PC-3 (cell line): ENCODE measurements at regions not wholly inside any gene's neighbourhood (a gene's known extent, or its start where the extent isn't known, plus 50 kb on each side); places are given as distances from the start of the nearest gene placed in this dataset.

Experiments used
- ATAC-seq: fragments of 200-7000 bp; cut with Tn5 transposase; 2 replicates; pipeline ENCODE4 v1.9.1; 2020; ENCODE audit warnings: mild to moderate bottlenecking, moderate library complexity
- BruUV-seq: library from RNA; stranded (reverse); fragments of 400-500 nt; replicated peaks from 2 replicates; lab custom pipeline; 2021; lab: Mats Ljungman, UMichigan
- CTCF ChIA-PET: fragments of 300-600 bp; sonication (Branson Sonifier 250); formaldehyde crosslinking; loops from one replicate; lab custom pipeline; 2022; ENCODE audit warnings: antibody characterized with exemption; lab: Charles Lee
- POLR2A ChIA-PET: fragments of 300-600 bp; sonication (Branson Sonifier 250); formaldehyde crosslinking; loops from one replicate; lab custom pipeline; 2022; ENCODE audit warnings: antibody characterized with exemption; ENCODE audit not compliant: unreplicated experiment; lab: Charles Lee
- DNase-seq: peaks from one replicate; pipeline ENCODE4 v3.0.0-alpha.2; 2015
- H2AFZ ChIP-seq: fragments of 300-600 bp; sonication (generic); 2 replicates; pipeline ENCODE4 v1.6.0; 2016; ENCODE audit warnings: antibody characterized with exemption, low read length
- H3F3A ChIP-seq: fragments of 300-600 bp; sonication (generic); one replicate; pipeline ENCODE4 v1.6.0; 2017; ENCODE audit warnings: antibody characterized with exemption, low read length, control low read depth, mild to moderate bottlenecking; ENCODE audit not compliant: unreplicated experiment
- H3K27ac ChIP-seq: fragments of 300-600 bp; sonication (generic); 2 replicates; pipeline ENCODE4 v1.5.1; 2016; ENCODE audit warnings: mild to moderate bottlenecking, low read length
- H3K27me3 ChIP-seq: fragments of 300-600 bp; sonication (generic); 2 replicates; pipeline ENCODE4 v1.6.1; 2016; ENCODE audit warnings: low read length, mixed read lengths
- H3K36me3 ChIP-seq: fragments of 300-600 bp; sonication (generic); 2 replicates; pipeline ENCODE4 v1.6.1; 2016; ENCODE audit warnings: low read depth, mixed run types, low read length, mixed read lengths
- H3K4me1 ChIP-seq: fragments of 300-600 bp; sonication (generic); 2 replicates; pipeline ENCODE4 v1.5.1; 2016; ENCODE audit warnings: low read length; ENCODE audit not compliant: insufficient read depth
- H3K4me2 ChIP-seq: fragments of 300-600 bp; sonication (generic); 2 replicates; pipeline ENCODE4 v1.6.0; 2016; ENCODE audit warnings: low read length
- H3K4me3 ChIP-seq: fragments of 300-600 bp; sonication (generic); 2 replicates; pipeline ENCODE4 v1.5.1; 2016; ENCODE audit warnings: mild to moderate bottlenecking, low read length, mixed read lengths
- H3K79me2 ChIP-seq: fragments of 300-600 bp; sonication (generic); 2 replicates; pipeline ENCODE4 v1.6.1; 2017; ENCODE audit warnings: low read length, mixed read lengths
- H3K9ac ChIP-seq: fragments of 300-600 bp; sonication (generic); 2 replicates; pipeline ENCODE4 v1.6.0; 2016; ENCODE audit warnings: mild to moderate bottlenecking, low read length
- H3K9me2 ChIP-seq: fragments of 300-600 bp; sonication (generic); replicated peaks from 2 replicates; pipeline ENCODE4 v1.6.1; 2016; ENCODE audit warnings: mixed run types, low read length, mixed read lengths
- H3K9me3 ChIP-seq: fragments of 300-600 bp; sonication (generic); 2 replicates; pipeline ENCODE4 v1.6.1; 2016; ENCODE audit warnings: low read length, mixed read lengths
- H4K20me1 ChIP-seq: fragments of 300-600 bp; sonication (generic); 2 replicates; pipeline ENCODE4 v1.6.1; 2016; ENCODE audit warnings: low read length, mixed read lengths
- CTCF ChIP-seq: fragments of 300-600 bp; sonication (generic); conservative IDR thresholded peaks from 2 replicates; pipeline ENCODE4 v1.5.1; 2017; ENCODE audit warnings: antibody characterized with exemption, low read depth, mild to moderate bottlenecking, low read length
- EZH2 ChIP-seq: fragments of 300-600 bp; sonication (generic); IDR thresholded peaks from one replicate; pipeline ENCODE4 v1.6.1; 2017; ENCODE audit warnings: antibody characterized with exemption, mild to moderate bottlenecking, low read length; ENCODE audit not compliant: unreplicated experiment
- EZH2phosphoT487 ChIP-seq: fragments of 300-600 bp; sonication (generic); IDR thresholded peaks from 2 replicates; pipeline ENCODE4 v1.6.1; 2018; ENCODE audit warnings: mild to moderate bottlenecking, antibody characterized with exemption, low read length, borderline replicate concordance
- intact Hi-C: fragments of 100-400 bp; cut with micrococcal nuclease; formaldehyde crosslinking; loops from 2 replicates; pipeline ENCODE4 v1.9.0; 2023

- Histone ChIP-seq H3K36me3 (no peaks in the 10 kb centered on the region), H3K4me3 (no peak overlapping the region), H3K9me2 (no peaks in the 10 kb centered on the region), H2AFZ (no peak overlapping the region), H4K20me1 (no peaks in the 10 kb centered on the region), H3K27ac (no peak overlapping the region), H3K9ac (no peak overlapping the region), H3K27me3 (no peaks in the 10 kb centered on the region), H3K4me1 (no peaks in the 10 kb centered on the region), H3F3A (no peaks in the 10 kb centered on the region), H3K4me2 (no peak overlapping the region), H3K9me3 (no peaks in the 10 kb centered on the region), H3K79me2 (no peaks in the 10 kb centered on the region)
- ChIA-PET POLR2A (no interaction called here), CTCF (no interaction called here)
- ATAC-seq (peak; percentile 74), DNase-seq (peak; percentile 44)
- no peak for TF ChIP-seq EZH2phosphoT487
- TF ChIP-seq CTCF: peak; percentile 50; the same call in 1 of the 2 replicates
- intact Hi-C loops: loop anchor here (10.0 kb wide), 1 partner anchor 77 kb away; the partner anchor contains the start of gene IRF2BP2
- no TSS peak for BruUV-seq
These were observed 81.6 kb upstream of the IRF2BP2 start for GRCh38 chr1:234691567-234691966.

GRCh38 chr1:234690872-234691271, 80.9 kb upstream of the IRF2BP2 start:
- no peak overlapping the region for H3K27ac ChIP-seq
- no peaks in the 10 kb centered on the region for H3K36me3 ChIP-seq
- H2AFZ ChIP-seq: no peak overlapping the region
- DNase-seq (no peak), ATAC-seq (no peak)
- H3K79me2 ChIP-seq: no peaks in the 10 kb centered on the region
- CTCF ChIA-PET: no interaction called here
- no peak overlapping the region for H3K9ac ChIP-seq
- TF ChIP-seq EZH2 (no peak), EZH2phosphoT487 (no peak), CTCF (no peak)
- no peaks in the 10 kb centered on the region for H4K20me1 ChIP-seq
- no peak overlapping the region for H3K4me2 ChIP-seq
- no peaks in the 10 kb centered on the region for H3K4me1 ChIP-seq
- H3K27me3 ChIP-seq: no peaks in the 10 kb centered on the region
- intact Hi-C loops: loop anchor here (10.0 kb wide), 1 partner anchor 76 kb away; the partner anchor contains the start of gene IRF2BP2
- H3K4me3 ChIP-seq: no peak overlapping the region
- no peaks in the 10 kb centered on the region for H3K9me2 ChIP-seq
- H3K9me3 ChIP-seq: no peaks in the 10 kb centered on the region
- POLR2A ChIA-PET: no interaction called here
- H3F3A ChIP-seq: no peaks in the 10 kb centered on the region
- BruUV-seq: no TSS peak

- intact Hi-C loops: no loop called here
- POLR2A ChIA-PET: no interaction called here
- TF ChIP-seq EZH2phosphoT487: no peak
- no peak for TF ChIP-seq CTCF
- TF ChIP-seq EZH2: no peak
These were observed 79.3 kb upstream of the IRF2BP2 start for GRCh38 chr1:234689236-234689635.

More at GRCh38 chr1:234689236-234689635, 79.3 kb upstream of the IRF2BP2 start:
- H4K20me1 ChIP-seq: no peaks in the 10 kb centered on the region
- no peaks in the 10 kb centered on the region for H3K9me3 ChIP-seq
- H2AFZ ChIP-seq: no peak overlapping the region
- H3K4me1 ChIP-seq: peaks cover under 1% of the 10 kb centered on the region; the same call in 1 of the 2 replicates
- no peak overlapping the region for H3K4me2 ChIP-seq
- no peak overlapping the region for H3K4me3 ChIP-seq
- CTCF ChIA-PET: no interaction called here
- H3K36me3 ChIP-seq: no peaks in the 10 kb centered on the region
- H3K9ac ChIP-seq: no peak overlapping the region
- no peaks in the 10 kb centered on the region for H3K9me2 ChIP-seq
- H3K27ac ChIP-seq: no peak overlapping the region
- no peaks in the 10 kb centered on the region for H3K27me3 ChIP-seq
- no TSS peak for BruUV-seq
- no peaks in the 10 kb centered on the region for H3F3A ChIP-seq
- DNase-seq (no peak), ATAC-seq (no peak)
- no peaks in the 10 kb centered on the region for H3K79me2 ChIP-seq
